ENCODE measurements at regions not wholly inside any gene's neighbourhood (a gene's known extent, or its start where the extent isn't known, plus 50 kb on each side); places are given as distances from the start of the nearest gene placed in this dataset.

- TF ChIP-seq POLR2A (IDR thresholded peaks at IDR 0.05) (no peak), CTCF (IDR thresholded peaks at IDR 0.05) (no peak)
These were observed 99.6 kb upstream of the TMEM170B start for GRCh38 chr6:11437824-11438459.
